ENCODE measurements at regions not wholly inside any gene's neighbourhood (a gene's known extent, or its start where the extent isn't known, plus 50 kb on each side); places are given as distances from the start of the nearest gene placed in this dataset.

DNA sequence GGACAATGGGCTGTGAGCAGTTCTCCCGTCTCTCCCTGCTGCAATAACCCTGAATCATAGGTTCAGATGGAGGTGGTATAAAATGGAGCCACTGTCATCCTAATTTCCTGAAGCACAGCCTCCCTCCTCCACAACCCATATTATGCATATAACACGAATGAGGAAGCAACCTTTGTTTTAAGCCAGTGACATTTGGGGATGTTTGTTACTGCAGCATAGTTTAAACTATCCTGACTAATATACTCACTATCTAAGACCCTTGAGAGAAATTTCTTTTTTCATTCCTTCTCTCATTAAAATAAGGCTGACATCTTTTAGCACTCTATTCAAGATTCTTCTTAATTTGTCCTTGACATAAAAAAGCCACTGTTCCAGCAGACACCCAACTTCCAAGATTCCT lies 413.4 kb downstream of the SOX9 start:
- Histone ChIP-seq H3K9me3 (replicated peaks; ENCODE audit: insufficient read depth, low read length) (no peaks in the 10 kb centered on the region), H3K9ac (ENCODE audit: low read length) (no peak overlapping the region), H2AFZ (ENCODE audit: low read length) (no peak overlapping the region), H3K27ac (ENCODE audit: low read length) (no peak overlapping the region), H3K9me2 (replicated peaks; ENCODE audit: insufficient read depth, low read length) (no peaks in the 10 kb centered on the region), H3K27me3 (replicated peaks; ENCODE audit: insufficient read depth, low read length) (no peaks in the 10 kb centered on the region), H3K79me2 (ENCODE audit: low read length) (peaks cover 100% of the 10 kb centered on the region), H3F3A (ENCODE audit: insufficient read depth, low read length) (no peaks in the 10 kb centered on the region), H4K20me1 (ENCODE audit: insufficient read depth, low read length) (peaks cover 3% of the 10 kb centered on the region; the same call in 1 of the 2 replicates), H3K4me2 (ENCODE audit: low read depth, low read length) (no peak overlapping the region), H3K4me1 (ENCODE audit: low read length) (peaks cover 14% of the 10 kb centered on the region), H3K4me3 (ENCODE audit: low read length) (no peak overlapping the region), H3K36me3 (replicated peaks; ENCODE audit: insufficient read depth, low read length) (no peaks in the 10 kb centered on the region)
- DNase-seq, result no peak
- no peak for TF ChIP-seq EZH2 (optimal IDR thresholded peaks at IDR 0.05; ENCODE audit: low read depth, low read length)
- no peak for TF ChIP-seq EZH2phosphoT487 (IDR thresholded peaks at IDR 0.05; ENCODE audit: low read length)
- TF ChIP-seq, protein P1, sequence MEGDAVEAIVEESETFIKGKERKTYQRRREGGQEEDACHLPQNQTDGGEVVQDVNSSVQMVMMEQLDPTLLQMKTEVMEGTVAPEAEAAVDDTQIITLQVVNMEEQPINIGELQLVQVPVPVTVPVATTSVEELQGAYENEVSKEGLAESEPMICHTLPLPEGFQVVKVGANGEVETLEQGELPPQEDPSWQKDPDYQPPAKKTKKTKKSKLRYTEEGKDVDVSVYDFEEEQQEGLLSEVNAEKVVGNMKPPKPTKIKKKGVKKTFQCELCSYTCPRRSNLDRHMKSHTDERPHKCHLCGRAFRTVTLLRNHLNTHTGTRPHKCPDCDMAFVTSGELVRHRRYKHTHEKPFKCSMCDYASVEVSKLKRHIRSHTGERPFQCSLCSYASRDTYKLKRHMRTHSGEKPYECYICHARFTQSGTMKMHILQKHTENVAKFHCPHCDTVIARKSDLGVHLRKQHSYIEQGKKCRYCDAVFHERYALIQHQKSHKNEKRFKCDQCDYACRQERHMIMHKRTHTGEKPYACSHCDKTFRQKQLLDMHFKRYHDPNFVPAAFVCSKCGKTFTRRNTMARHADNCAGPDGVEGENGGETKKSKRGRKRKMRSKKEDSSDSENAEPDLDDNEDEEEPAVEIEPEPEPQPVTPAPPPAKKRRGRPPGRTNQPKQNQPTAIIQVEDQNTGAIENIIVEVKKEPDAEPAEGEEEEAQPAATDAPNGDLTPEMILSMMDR (IDR thresholded peaks at IDR 0.05; ENCODE audit: low read length), result no peak

DNA sequence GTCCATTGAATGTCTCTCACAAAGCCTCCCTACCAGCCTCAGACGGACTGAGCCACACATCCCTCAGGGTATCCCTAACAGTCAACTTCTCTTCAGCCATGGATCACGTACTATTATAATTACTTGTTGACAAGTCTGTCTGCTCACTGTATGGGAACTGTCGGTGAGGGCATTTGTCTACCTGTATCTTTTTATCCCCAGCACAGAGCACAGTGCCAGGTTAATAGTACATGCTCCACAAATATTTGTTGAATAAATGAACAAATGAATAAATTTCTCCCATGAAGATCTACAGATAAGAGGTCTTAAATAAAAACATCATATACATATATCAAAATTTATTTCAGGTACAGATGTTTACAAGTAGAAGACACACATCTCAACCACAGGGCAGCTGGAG lies 414.0 kb downstream of the SOX9 start:
- TF ChIP-seq EZH2phosphoT487 (IDR thresholded peaks at IDR 0.05; ENCODE audit: low read length) (no peak), EZH2 (optimal IDR thresholded peaks at IDR 0.05; ENCODE audit: low read depth, low read length) (no peak)
- TF ChIP-seq, protein P1 (IDR thresholded peaks at IDR 0.05; ENCODE audit: low read length), result no peak
- no peak overlapping the region for H3K27ac ChIP-seq (ENCODE audit: low read length)
- no peaks in the 10 kb centered on the region for H3F3A ChIP-seq (ENCODE audit: insufficient read depth, low read length)
- H3K4me3 ChIP-seq (ENCODE audit: low read length), result no peak overlapping the region
- no peak overlapping the region for H3K4me2 ChIP-seq (ENCODE audit: low read depth, low read length)
- no peak for DNase-seq
- no peak overlapping the region for H3K9ac ChIP-seq (ENCODE audit: low read length)
- peaks cover 8% of the 10 kb centered on the region for H4K20me1 ChIP-seq (ENCODE audit: insufficient read depth, low read length)
- H3K9me3 ChIP-seq (replicated peaks; ENCODE audit: insufficient read depth, low read length), result no peaks in the 10 kb centered on the region
- H3K9me2 ChIP-seq (replicated peaks; ENCODE audit: insufficient read depth, low read length), result no peaks in the 10 kb centered on the region
- H3K36me3 ChIP-seq (replicated peaks; ENCODE audit: insufficient read depth, low read length), result no peaks in the 10 kb centered on the region
- H2AFZ ChIP-seq (ENCODE audit: low read length), result no peak overlapping the region
- no peaks in the 10 kb centered on the region for H3K27me3 ChIP-seq (replicated peaks; ENCODE audit: insufficient read depth, low read length)
- peaks cover 9% of the 10 kb centered on the region for H3K4me1 ChIP-seq (ENCODE audit: low read length)
- H3K79me2 ChIP-seq (ENCODE audit: low read length), result peaks cover 100% of the 10 kb centered on the region

DNA sequence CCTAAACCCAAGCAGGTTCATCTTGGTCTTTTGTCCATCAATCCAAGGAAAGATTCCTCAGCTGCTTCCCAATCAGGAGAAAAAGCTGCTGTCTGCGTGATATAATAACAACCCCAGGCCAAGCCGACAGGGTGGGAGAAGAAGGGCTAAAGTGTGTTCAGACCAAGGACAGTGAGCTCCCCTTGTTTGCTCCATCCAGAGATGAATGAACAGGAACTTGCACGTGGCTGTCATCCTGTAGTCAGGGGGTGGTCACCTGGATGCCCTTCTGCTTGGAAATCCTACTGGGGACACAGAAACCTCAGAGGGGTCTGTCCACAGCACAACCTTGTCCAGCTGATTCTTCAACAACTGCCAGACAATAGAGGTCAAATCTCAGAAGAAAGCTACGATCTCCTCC lies 414.5 kb downstream of the SOX9 start:
- Histone ChIP-seq H3K79me2 (ENCODE audit: low read length) (peaks cover 98% of the 10 kb centered on the region), H3F3A (ENCODE audit: insufficient read depth, low read length) (no peaks in the 10 kb centered on the region), H3K27ac (ENCODE audit: low read length) (no peak overlapping the region), H3K9ac (ENCODE audit: low read length) (no peak overlapping the region), H3K4me2 (ENCODE audit: low read depth, low read length) (no peak overlapping the region), H3K27me3 (replicated peaks; ENCODE audit: insufficient read depth, low read length) (no peaks in the 10 kb centered on the region), H2AFZ (ENCODE audit: low read length) (no peak overlapping the region), H3K4me1 (ENCODE audit: low read length) (peaks cover 6% of the 10 kb centered on the region), H3K36me3 (replicated peaks; ENCODE audit: insufficient read depth, low read length) (no peaks in the 10 kb centered on the region), H3K4me3 (ENCODE audit: low read length) (no peak overlapping the region), H4K20me1 (ENCODE audit: insufficient read depth, low read length) (peaks cover 10% of the 10 kb centered on the region), H3K9me3 (replicated peaks; ENCODE audit: insufficient read depth, low read length) (no peaks in the 10 kb centered on the region), H3K9me2 (replicated peaks; ENCODE audit: insufficient read depth, low read length) (no peaks in the 10 kb centered on the region)
- TF ChIP-seq, protein P1 (IDR thresholded peaks at IDR 0.05; ENCODE audit: low read length), result no peak
- TF ChIP-seq EZH2 (optimal IDR thresholded peaks at IDR 0.05; ENCODE audit: low read depth, low read length) (no peak), EZH2phosphoT487 (IDR thresholded peaks at IDR 0.05; ENCODE audit: low read length) (no peak)
- no peak for DNase-seq
